A549 (cell line): ENCODE measurements at regions not wholly inside any gene's neighbourhood (a gene's known extent, or its start where the extent isn't known, plus 50 kb on each side); places are given as distances from the start of the nearest gene placed in this dataset.

Experiments
- ATAC-seq, 2 experiments: fragments of 200-7000 bp in 1 of 2; fragments of >200 bp in 1 of 2; cut with Nextera tagmentation in 1 of 2; cut with Tn5 transposase in 1 of 2; 3 replicates each; pipeline versions ENCODE4 v1.8.0 to v1.9.1; 2018 to 2020; ENCODE audit warnings: mild to moderate bottlenecking in 1 of 2, moderate library complexity in 1 of 2
- CTCF ChIA-PET: fragments of 300-600 bp; sonication (Branson Sonifier 250); formaldehyde crosslinking; extraction: SDS; loops from one replicate; lab custom pipeline; 2021; ENCODE audit warnings: antibody characterized with exemption, inconsistent platforms; lab: Yijun Ruan, JAX
- POLR2A ChIA-PET: fragments of 350-600 bp; formaldehyde crosslinking; extraction: SDS; loops from one replicate; lab custom pipeline; 2021; ENCODE audit warnings: antibody characterized with exemption, inconsistent platforms; lab: Yijun Ruan, JAX
- DNase-seq, 2 experiments: peaks; one replicate each; pipeline versions ENCODE4 v3.0.0 to v3.0.0-alpha.2; 2011 to 2016; ENCODE audit warnings: low read depth in 1 of 2, low spot score in 1 of 2
- FAIRE-seq: peaks from 2 replicates; lab custom pipeline; 2011; peaks lifted over from hg19 to GRCh38; lab: Jason Lieb, UNC
- H3K27ac ChIP-seq, 2 experiments: fragments of >200 bp; sonication (Bioruptor Twin); formaldehyde crosslinking; 3 replicates each; pipeline ENCODE4 v1.5.1; 2016 to 2017
- H3K4me1 ChIP-seq: fragments of >200 bp; sonication (Bioruptor Twin); formaldehyde crosslinking; 3 replicates; pipeline ENCODE4 v1.6.1; 2016
- H3K4me2 ChIP-seq: fragments of >200 bp; sonication (Bioruptor Twin); formaldehyde crosslinking; 3 replicates; pipeline ENCODE4 v1.6.1; 2016
- H3K4me3 ChIP-seq: fragments of >200 bp; sonication (Bioruptor Twin); formaldehyde crosslinking; 3 replicates; pipeline ENCODE4 v1.5.1; 2016
- H3K9me3 ChIP-seq: fragments of >200 bp; sonication (Bioruptor Twin); formaldehyde crosslinking; 3 replicates; pipeline ENCODE4 v1.6.1; 2016
- CBX8 ChIP-seq: fragments of 200-600 bp; sonication (generic); IDR thresholded peaks from 2 replicates; pipeline ENCODE4 v1.6.1; 2016
- EHMT2 ChIP-seq: fragments of 200-600 bp; sonication (generic); IDR thresholded peaks from 2 replicates; pipeline ENCODE4 v1.6.1; 2016; ENCODE audit warnings: antibody characterized with exemption, low read depth, mild to moderate bottlenecking, moderate library complexity
- HOXA7 ChIP-seq: fragments of 250-450 bp; sonication (Bioruptor Pico); IDR thresholded peaks from 2 replicates; pipeline ENCODE4 v1.5.0; 2020; ENCODE audit warnings: mild to moderate bottlenecking, moderate library complexity
- JUN ChIP-seq, 2 experiments: fragments of >200 bp; sonication (Bioruptor Twin); formaldehyde crosslinking; IDR thresholded peaks; 2 replicates in 1 of 2; 3 replicates in 1 of 2; pipeline ENCODE4 v1.6.1; 2016 to 2017
- JUNB ChIP-seq: fragments of >200 bp; sonication (Bioruptor Twin); formaldehyde crosslinking; IDR thresholded peaks from 2 replicates; pipeline ENCODE4 v1.6.1; 2016
- MAX ChIP-seq: IDR thresholded peaks from 2 replicates; pipeline ENCODE4 v1.6.1; 2012
- PHF8 ChIP-seq: fragments of 200-600 bp; sonication (generic); IDR thresholded peaks from 2 replicates; pipeline ENCODE4 v1.6.1; 2016; ENCODE audit warnings: low read depth, mild to moderate bottlenecking, antibody characterized with exemption, moderate library complexity, borderline replicate concordance
- SMC3 ChIP-seq: fragments of >200 bp; sonication (Bioruptor Twin); formaldehyde crosslinking; IDR thresholded peaks from 3 replicates; pipeline ENCODE4 v1.6.1; 2018; ENCODE audit warnings: inconsistent platforms
- TFCP2L1 ChIP-seq: fragments of 250-450 bp; sonication (Bioruptor Pico); IDR thresholded peaks from 2 replicates; pipeline ENCODE4 v1.5.0; 2021; ENCODE audit warnings: mild to moderate bottlenecking
- ZC3H11A ChIP-seq: fragments of 450-650 bp; IDR thresholded peaks from 2 replicates; pipeline ENCODE4 v1.6.1; 2014; ENCODE audit warnings: antibody characterized with exemption, mild to moderate bottlenecking
- ZNF302 ChIP-seq: fragments of 250-450 bp; sonication (Bioruptor Pico); IDR thresholded peaks from 2 replicates; pipeline ENCODE4 v1.9.0; 2021; ENCODE audit warnings: inconsistent platforms, mild to moderate bottlenecking, moderate library complexity
- WGBS: methylation state at CpG from one replicate; pipeline ENCODE4 v1.1.6; 2017; ENCODE audit errors: missing lambda C conversion rate; 5-methylcytosine and 5-hydroxymethylcytosine counted together
- TF ChIP-seq, protein P1 (sequence below): fragments of 250-450 bp; sonication (Bioruptor Pico); IDR thresholded peaks from 2 replicates; pipeline ENCODE4 v1.5.0; 2020; ENCODE audit warnings: low read depth, mild to moderate bottlenecking, moderate library complexity
- TF ChIP-seq, protein P2 (sequence below): fragments of 200-600 bp; sonication (generic); IDR thresholded peaks from 2 replicates; pipeline ENCODE4 v1.6.1; 2016; ENCODE audit warnings: antibody characterized with exemption, mild to moderate bottlenecking, moderate library complexity
- TF ChIP-seq, protein P3 (sequence below): IDR thresholded peaks from 2 replicates; pipeline ENCODE4 v1.6.1; 2012; ENCODE audit warnings: low read depth, borderline replicate concordance
- TF ChIP-seq, protein P4 (sequence below): fragments of 250-450 bp; sonication (Bioruptor Pico); IDR thresholded peaks from 2 replicates; pipeline ENCODE4 v1.5.0; 2021; ENCODE audit warnings: mild to moderate bottlenecking, moderate library complexity, borderline replicate concordance
- TF ChIP-seq, protein P5 (sequence below): fragments of 150-350 bp; IDR thresholded peaks from 2 replicates; pipeline ENCODE4 v1.6.1; 2014; ENCODE audit warnings: low read depth, mild to moderate bottlenecking, low read length

DNA sequence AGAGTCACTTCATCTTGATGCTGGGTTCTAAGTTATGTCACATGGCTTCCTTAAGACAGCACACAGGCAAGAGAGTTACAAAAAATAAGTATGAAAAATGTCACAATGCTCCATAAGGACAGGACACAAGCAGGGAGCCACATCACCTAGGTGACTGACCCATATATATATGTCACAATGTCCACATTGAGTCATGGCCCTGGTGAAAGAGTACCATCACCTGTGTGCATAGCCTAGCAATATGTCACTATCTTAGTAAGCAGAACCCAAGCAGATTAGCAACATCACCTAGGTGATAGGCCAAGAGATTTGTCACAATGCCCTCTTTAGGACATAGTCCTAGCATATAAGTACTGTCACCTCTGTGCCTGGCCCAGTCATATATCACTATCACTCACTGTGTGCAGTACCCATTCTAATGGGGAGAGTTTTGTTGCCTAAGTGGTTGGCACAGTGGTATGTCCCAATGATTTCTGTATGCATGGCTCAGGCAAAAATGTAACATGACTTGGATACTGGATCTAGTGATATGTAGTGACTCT, 1012.0 kb upstream of the AMELY start:
- ChIA-PET POLR2A (no interaction called here), CTCF (no interaction called here)
- no peak overlapping the region for H3K4me3 ChIP-seq
- H3K27ac ChIP-seq, result no peak overlapping the region
- H3K9me3 ChIP-seq, result no peaks in the 10 kb centered on the region
- ATAC-seq (no peak), FAIRE-seq (no peak), DNase-seq (no peak)
- TF ChIP-seq EHMT2 (no peak), JUN (IDR thresholded peaks at IDR 0.05) (no peak), ZNF302 (no peak), SMC3 (no peak)
- TF ChIP-seq, protein P1, sequence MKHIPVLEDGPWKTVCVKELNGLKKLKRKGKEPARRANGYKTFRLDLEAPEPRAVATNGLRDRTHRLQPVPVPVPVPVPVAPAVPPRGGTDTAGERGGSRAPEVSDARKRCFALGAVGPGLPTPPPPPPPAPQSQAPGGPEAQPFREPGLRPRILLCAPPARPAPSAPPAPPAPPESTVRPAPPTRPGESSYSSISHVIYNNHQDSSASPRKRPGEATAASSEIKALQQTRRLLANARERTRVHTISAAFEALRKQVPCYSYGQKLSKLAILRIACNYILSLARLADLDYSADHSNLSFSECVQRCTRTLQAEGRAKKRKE, result no peak
- TF ChIP-seq, all 56 proteins: peak for 0
- H3K4me2 ChIP-seq, result no peak overlapping the region
- no peaks in the 10 kb centered on the region for H3K4me1 ChIP-seq

DNA sequence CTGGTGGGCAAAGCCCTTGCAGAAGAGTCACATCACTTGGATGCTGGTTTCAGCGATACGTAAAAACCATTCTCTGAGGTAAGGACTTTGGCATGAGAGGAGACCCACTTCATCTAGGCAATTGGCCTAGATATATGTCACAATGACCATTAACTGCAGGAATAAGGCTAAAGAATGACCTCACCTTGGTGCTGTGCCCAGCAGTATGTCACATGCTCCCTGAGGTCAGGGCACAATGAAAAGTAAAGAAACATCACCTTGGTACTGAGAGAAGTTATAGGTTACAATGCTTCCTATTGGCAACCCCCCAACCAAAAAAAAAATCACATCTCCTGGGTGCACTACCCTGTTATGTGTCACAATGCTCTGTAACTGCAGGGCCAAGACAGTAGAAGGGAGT, 1008.8 kb upstream of the AMELY start:
- H3K4me2 ChIP-seq, result no peak overlapping the region
- no peaks in the 10 kb centered on the region for H3K9me3 ChIP-seq
- DNase-seq (no peak), ATAC-seq (no peak)
- H3K27ac ChIP-seq, result no peak overlapping the region
- no peaks in the 10 kb centered on the region for H3K4me1 ChIP-seq
- no peak overlapping the region for H3K4me3 ChIP-seq
- WGBS, result 50% methylated on average over 2 of the region's 2 CpGs
- CTCF ChIA-PET, result no interaction called here
- TF ChIP-seq TFCP2L1 (CRISPR knock-in tag) (no peak), PHF8 (no peak), CBX8 (no peak), SMC3 (no peak), HOXA7 (CRISPR knock-in tag) (no peak), ZC3H11A (no peak), JUNB (no peak), MAX (no peak)
- TF ChIP-seq, protein P2, sequence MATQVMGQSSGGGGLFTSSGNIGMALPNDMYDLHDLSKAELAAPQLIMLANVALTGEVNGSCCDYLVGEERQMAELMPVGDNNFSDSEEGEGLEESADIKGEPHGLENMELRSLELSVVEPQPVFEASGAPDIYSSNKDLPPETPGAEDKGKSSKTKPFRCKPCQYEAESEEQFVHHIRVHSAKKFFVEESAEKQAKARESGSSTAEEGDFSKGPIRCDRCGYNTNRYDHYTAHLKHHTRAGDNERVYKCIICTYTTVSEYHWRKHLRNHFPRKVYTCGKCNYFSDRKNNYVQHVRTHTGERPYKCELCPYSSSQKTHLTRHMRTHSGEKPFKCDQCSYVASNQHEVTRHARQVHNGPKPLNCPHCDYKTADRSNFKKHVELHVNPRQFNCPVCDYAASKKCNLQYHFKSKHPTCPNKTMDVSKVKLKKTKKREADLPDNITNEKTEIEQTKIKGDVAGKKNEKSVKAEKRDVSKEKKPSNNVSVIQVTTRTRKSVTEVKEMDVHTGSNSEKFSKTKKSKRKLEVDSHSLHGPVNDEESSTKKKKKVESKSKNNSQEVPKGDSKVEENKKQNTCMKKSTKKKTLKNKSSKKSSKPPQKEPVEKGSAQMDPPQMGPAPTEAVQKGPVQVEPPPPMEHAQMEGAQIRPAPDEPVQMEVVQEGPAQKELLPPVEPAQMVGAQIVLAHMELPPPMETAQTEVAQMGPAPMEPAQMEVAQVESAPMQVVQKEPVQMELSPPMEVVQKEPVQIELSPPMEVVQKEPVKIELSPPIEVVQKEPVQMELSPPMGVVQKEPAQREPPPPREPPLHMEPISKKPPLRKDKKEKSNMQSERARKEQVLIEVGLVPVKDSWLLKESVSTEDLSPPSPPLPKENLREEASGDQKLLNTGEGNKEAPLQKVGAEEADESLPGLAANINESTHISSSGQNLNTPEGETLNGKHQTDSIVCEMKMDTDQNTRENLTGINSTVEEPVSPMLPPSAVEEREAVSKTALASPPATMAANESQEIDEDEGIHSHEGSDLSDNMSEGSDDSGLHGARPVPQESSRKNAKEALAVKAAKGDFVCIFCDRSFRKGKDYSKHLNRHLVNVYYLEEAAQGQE, result no peak
- TF ChIP-seq, protein P3, sequence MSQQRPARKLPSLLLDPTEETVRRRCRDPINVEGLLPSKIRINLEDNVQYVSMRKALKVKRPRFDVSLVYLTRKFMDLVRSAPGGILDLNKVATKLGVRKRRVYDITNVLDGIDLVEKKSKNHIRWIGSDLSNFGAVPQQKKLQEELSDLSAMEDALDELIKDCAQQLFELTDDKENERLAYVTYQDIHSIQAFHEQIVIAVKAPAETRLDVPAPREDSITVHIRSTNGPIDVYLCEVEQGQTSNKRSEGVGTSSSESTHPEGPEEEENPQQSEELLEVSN, result no peak
- TF ChIP-seq, protein P4, sequence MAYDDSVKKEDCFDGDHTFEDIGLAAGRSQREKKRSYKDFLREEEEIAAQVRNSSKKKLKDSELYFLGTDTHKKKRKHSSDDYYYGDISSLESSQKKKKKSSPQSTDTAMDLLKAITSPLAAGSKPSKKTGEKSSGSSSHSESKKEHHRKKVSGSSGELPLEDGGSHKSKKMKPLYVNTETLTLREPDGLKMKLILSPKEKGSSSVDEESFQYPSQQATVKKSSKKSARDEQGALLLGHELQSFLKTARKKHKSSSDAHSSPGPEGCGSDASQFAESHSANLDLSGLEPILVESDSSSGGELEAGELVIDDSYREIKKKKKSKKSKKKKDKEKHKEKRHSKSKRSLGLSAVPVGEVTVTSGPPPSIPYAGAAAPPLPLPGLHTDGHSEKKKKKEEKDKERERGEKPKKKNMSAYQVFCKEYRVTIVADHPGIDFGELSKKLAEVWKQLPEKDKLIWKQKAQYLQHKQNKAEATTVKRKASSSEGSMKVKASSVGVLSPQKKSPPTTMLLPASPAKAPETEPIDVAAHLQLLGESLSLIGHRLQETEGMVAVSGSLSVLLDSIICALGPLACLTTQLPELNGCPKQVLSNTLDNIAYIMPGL (CRISPR knock-in tag), result no peak
- TF ChIP-seq, protein P5, sequence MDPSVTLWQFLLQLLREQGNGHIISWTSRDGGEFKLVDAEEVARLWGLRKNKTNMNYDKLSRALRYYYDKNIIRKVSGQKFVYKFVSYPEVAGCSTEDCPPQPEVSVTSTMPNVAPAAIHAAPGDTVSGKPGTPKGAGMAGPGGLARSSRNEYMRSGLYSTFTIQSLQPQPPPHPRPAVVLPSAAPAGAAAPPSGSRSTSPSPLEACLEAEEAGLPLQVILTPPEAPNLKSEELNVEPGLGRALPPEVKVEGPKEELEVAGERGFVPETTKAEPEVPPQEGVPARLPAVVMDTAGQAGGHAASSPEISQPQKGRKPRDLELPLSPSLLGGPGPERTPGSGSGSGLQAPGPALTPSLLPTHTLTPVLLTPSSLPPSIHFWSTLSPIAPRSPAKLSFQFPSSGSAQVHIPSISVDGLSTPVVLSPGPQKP, result no peak
- TF ChIP-seq, all 56 proteins: peak for 0
- no peak for FAIRE-seq
- POLR2A ChIA-PET, result no interaction called here
